Mesothelial cell of epicardium (in vitro differentiated cells): ENCODE measurements at regions not wholly inside any gene's neighbourhood (a gene's known extent, or its start where the extent isn't known, plus 50 kb on each side); places are given as distances from the start of the nearest gene placed in this dataset.

Experiments used
- DNase-seq, 2 experiments: peaks; one replicate each; pipeline ENCODE4 v3.0.0; 2021; ENCODE audit warnings: low spot score in 2 of 2; ENCODE audit not compliant: unreplicated experiment in 2 of 2
- H3K27ac Mint-ChIP-seq: 2 replicates; pipeline ENCODE4 v1.8.0; 2021; ENCODE audit warnings: mixed read lengths
- H3K27me3 Mint-ChIP-seq: 2 replicates; pipeline ENCODE4 v1.8.0; 2021; ENCODE audit warnings: low read depth, mixed read lengths
- H3K36me3 Mint-ChIP-seq: 2 replicates; pipeline ENCODE4 v1.8.0; 2021; ENCODE audit warnings: mixed read lengths
- H3K4me1 Mint-ChIP-seq: 2 replicates; pipeline ENCODE4 v1.8.0; 2021; ENCODE audit warnings: mixed read lengths
- H3K4me3 Mint-ChIP-seq: 2 replicates; pipeline ENCODE4 v1.8.0; 2021; ENCODE audit warnings: mild to moderate bottlenecking, moderate library complexity, mixed read lengths
- H3K9me3 Mint-ChIP-seq: 2 replicates; pipeline ENCODE4 v1.8.0; 2021; ENCODE audit warnings: mixed read lengths
- TF ChIP-seq, protein P1 (sequence below): fragments of 200-600 bp; sonication (generic); IDR thresholded peaks from one replicate; pipeline ENCODE4 v1.5.0; 2021; ENCODE audit warnings: antibody characterized with exemption; ENCODE audit not compliant: unreplicated experiment

DNA sequence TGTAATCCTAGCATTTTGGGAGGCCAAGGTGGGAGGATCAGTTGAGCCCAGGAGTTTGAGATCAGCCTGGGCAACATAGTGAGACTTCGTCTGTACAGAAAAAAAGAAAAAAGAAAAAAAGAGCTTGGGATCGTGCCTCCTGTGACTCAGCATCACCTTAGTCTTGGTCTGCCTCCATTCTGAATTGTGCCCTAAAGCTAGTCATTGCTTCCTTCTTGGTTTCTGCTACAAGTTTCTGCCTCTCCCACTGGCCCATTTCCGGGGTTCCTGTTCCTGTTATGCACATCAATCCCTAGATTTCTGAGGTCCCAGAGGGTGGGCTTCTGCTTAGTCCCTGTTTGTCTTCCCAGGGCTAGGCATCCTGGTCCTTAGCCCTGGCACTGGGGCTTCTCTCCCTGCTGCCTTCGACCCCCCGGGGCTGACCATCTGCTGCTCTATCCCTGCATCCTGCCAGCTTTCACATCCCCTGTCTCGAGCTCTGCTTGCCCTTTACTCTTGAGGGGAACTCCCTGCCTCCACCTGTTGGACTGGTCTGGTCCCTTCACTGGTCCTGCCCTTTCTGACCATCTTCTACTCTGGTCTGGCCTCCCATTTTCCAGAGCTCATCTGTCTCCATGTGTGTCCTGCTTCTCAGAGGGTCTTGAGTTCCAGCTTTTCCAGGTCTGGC lies 77.5 kb upstream of the ESR1 start:
- DNase-seq = no peak
- Mint-ChIP-seq H3K27me3 (peaks cover 14% of the 10 kb centered on the region), H3K27ac (no peak overlapping the region), H3K36me3 (no peaks in the 10 kb centered on the region), H3K4me3 (no peak overlapping the region), H3K4me1 (no peaks in the 10 kb centered on the region), H3K9me3 (no peaks in the 10 kb centered on the region)
- TF ChIP-seq, protein P1, sequence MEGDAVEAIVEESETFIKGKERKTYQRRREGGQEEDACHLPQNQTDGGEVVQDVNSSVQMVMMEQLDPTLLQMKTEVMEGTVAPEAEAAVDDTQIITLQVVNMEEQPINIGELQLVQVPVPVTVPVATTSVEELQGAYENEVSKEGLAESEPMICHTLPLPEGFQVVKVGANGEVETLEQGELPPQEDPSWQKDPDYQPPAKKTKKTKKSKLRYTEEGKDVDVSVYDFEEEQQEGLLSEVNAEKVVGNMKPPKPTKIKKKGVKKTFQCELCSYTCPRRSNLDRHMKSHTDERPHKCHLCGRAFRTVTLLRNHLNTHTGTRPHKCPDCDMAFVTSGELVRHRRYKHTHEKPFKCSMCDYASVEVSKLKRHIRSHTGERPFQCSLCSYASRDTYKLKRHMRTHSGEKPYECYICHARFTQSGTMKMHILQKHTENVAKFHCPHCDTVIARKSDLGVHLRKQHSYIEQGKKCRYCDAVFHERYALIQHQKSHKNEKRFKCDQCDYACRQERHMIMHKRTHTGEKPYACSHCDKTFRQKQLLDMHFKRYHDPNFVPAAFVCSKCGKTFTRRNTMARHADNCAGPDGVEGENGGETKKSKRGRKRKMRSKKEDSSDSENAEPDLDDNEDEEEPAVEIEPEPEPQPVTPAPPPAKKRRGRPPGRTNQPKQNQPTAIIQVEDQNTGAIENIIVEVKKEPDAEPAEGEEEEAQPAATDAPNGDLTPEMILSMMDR = no peak

DNA sequence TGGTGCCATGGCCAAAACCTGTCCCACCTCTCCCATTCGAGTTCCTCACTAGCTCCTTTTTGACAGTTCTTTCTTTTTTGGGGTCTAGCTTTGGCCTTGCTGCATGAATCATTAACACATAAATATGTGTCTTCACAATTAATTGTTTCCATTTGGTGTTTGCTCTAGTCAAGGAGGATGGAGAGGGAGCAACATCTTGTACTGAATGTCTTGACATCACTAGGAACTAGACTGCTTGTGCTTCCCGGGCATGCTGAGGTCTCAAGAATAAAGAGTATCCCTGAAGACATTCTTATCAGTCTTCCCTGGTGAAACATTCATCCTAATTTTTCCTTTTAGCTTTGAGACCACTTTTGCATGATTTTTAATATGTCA lies 77.0 kb upstream of the ESR1 start:
- H3K4me3 Mint-ChIP-seq = no peak overlapping the region
- TF ChIP-seq, protein P1 = no peak
- DNase-seq = no peak
- no peaks in the 10 kb centered on the region for H3K4me1 Mint-ChIP-seq
- H3K9me3 Mint-ChIP-seq = no peaks in the 10 kb centered on the region
- H3K36me3 Mint-ChIP-seq = no peaks in the 10 kb centered on the region
- no peak overlapping the region for H3K27ac Mint-ChIP-seq
- peaks cover 18% of the 10 kb centered on the region for H3K27me3 Mint-ChIP-seq

DNA sequence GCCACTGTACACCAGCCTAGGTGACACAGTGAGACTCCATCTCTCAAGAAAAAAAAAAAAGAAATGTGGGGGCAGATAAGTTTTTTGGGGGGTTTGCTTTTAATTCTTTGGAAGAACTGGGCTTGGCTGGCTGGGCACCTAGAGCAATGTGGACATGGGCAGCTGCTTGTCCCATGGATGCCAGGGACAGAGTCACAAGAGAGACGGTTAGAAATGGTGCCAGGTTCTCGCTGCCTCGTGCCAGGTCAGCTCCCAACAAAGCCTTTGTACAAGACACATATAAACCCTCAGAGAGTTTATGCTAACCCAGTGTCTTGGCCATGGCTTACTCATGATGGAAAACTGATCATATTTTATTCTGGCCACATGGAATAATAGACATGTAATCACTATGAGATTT lies 76.2 kb upstream of the ESR1 start:
- Mint-ChIP-seq H3K4me1 (no peaks in the 10 kb centered on the region), H3K4me3 (no peak overlapping the region), H3K27me3 (peaks cover 19% of the 10 kb centered on the region), H3K36me3 (no peaks in the 10 kb centered on the region), H3K9me3 (no peaks in the 10 kb centered on the region), H3K27ac (no peak overlapping the region)
- no peak for DNase-seq
- TF ChIP-seq, protein P1 = no peak

DNA sequence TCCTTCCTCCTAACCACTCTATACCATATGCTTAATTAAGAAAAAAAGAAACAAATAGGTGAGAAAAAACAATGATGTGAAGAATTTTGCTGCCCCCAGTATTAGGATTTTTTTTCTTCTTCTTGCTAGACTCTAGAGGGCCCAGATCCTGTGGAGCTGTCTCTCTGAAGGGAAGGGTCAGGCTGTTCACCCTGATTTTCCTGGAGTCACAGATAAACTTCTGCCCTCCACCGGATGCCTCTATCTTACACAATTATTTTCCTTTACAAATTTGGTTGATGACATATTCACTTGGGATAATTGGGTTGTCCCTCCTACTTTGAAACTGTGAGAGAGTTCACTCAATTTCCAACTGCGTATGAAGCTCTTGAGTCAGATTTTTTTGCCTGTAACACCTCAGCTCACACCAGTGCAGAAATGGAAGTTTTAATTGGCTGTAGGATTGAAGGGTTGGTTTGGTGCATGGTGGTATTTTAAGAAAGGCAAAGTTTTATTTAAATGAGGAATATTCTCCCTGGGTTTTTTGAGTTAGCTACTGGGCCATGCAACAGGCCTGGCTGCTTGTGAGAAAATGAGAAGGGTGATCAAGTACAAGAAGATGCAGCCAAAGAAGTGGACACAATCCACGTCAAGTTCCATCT lies 73.7 kb upstream of the ESR1 start:
- TF ChIP-seq, protein P1 = no peak
- Mint-ChIP-seq H3K4me1 (no peaks in the 10 kb centered on the region), H3K27me3 (peaks cover 29% of the 10 kb centered on the region), H3K4me3 (no peak overlapping the region), H3K36me3 (no peaks in the 10 kb centered on the region), H3K9me3 (no peaks in the 10 kb centered on the region), H3K27ac (no peak overlapping the region)
- no peak for DNase-seq

DNA sequence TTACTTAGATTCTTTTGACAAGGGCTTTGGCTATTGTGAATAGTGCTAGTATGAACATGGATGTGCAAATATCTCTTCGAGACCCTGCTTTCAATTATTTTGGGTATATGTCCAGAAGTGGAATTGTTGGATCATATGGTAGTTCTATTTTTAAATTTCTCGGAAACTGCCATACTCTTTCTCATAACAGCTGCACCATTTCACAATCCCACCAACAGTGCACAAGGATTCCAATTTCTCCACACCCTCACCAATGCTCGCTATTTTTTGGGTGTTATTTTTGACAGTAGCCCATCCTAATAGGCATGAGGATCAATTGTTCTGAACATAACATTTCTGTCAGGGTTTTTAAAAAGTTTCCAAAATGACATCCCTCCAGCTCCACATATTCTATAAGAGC lies 69.2 kb upstream of the ESR1 start:
- Mint-ChIP-seq H3K4me1 (no peaks in the 10 kb centered on the region), H3K27me3 (peaks cover 37% of the 10 kb centered on the region), H3K4me3 (no peak overlapping the region), H3K27ac (no peak overlapping the region), H3K36me3 (no peaks in the 10 kb centered on the region), H3K9me3 (no peaks in the 10 kb centered on the region)
- DNase-seq = no peak
- TF ChIP-seq, protein P1 = no peak
